ENCODE measurements at regions not wholly inside any gene's neighbourhood (a gene's known extent, or its start where the extent isn't known, plus 50 kb on each side); places are given as distances from the start of the nearest gene placed in this dataset.
"Not testable (repeated sequence)": the region's sequence is repeated elsewhere in the genome, so short reads cannot be mapped to it uniquely, and the experiment has no call there.

DNA sequence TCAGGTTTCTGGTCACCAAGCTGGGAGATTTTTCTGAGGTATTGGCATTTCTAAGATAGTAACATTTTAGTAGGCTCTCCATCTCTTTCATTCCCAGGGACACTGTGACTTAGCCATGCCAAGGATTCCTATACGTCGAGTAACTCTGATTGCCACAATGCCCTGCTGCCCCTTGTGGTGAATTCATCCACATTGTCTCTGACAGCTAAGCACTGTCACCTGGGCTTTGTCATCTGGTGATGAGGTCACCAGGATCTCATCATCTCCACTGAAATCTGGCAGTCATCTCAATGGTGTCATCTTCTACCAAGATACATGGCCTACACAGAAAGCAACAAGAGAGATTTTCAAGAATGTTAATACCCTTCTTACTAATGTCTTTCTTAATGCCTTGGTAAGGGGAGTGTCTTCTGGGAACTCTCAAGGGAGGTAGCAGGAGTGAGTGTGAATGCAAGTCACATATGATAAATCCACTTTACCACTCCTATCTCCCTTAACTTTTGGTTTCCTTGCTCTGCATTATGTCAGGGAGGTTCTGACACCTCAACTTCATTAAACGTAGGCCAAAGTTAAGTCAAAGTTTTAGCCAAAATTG, 246.7 kb downstream of the CD109 start:
- Histone ChIP-seq H3K4me3 (ENCODE audit: low read depth, low read length) (no peak overlapping the region), H3K27me3 (ENCODE audit: control insufficient read depth, insufficient read depth, low read length) (no peaks in the 10 kb centered on the region), H3K4me1 (ENCODE audit: control insufficient read depth, insufficient read depth, low read length) (no peaks in the 10 kb centered on the region), H3K36me3 (ENCODE audit: control insufficient read depth, insufficient read depth, low read length) (no peaks in the 10 kb centered on the region), H3K9me3 (ENCODE audit: control insufficient read depth, insufficient read depth, low read length) (no peaks in the 10 kb centered on the region), H3K27ac (ENCODE audit: low read depth, low read length) (no peak overlapping the region)
- 68% methylated on average over 2 of the region's 3 CpGs for WGBS (ENCODE audit: insufficient coverage)
- DNase-seq (ENCODE audit: low read depth in 4 of 6, low spot score in 6 of 6), result no peak

- DNase-seq (ENCODE audit: low read depth in 4 of 6, low spot score in 6 of 6), result no peak
Measured at GRCh38 chr6:73941892-73942291, 245.9 kb downstream of the CD109 start.

DNA sequence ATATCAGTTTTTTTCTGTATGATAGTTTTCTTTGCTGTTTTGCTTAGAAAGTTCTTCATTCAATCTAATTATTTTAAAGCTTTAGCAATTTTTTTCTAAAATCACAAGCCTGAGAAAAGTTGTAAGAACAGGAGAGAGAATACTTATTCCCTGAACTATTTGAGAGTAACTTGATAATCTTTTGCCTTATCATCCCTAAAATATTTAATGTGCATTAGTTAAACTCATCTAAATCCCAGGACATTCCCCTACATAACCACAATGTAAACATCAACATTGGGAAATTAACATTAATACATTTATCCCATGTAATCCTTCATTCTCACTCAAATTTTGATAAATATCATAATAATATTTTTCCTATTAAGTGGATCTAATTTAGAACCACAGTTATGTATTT, 241.8 kb downstream of the CD109 start:
- H3K27me3 ChIP-seq (ENCODE audit: control insufficient read depth, insufficient read depth, low read length), result no peaks in the 10 kb centered on the region
- no peak for DNase-seq (ENCODE audit: low read depth in 4 of 6, low spot score in 6 of 6)
- H3K4me3 ChIP-seq (ENCODE audit: low read depth, low read length), result no peak overlapping the region
- H3K9me3 ChIP-seq (ENCODE audit: control insufficient read depth, insufficient read depth, low read length), result no peaks in the 10 kb centered on the region
- no peak overlapping the region for H3K27ac ChIP-seq (ENCODE audit: low read depth, low read length)
- H3K4me1 ChIP-seq (ENCODE audit: control insufficient read depth, insufficient read depth, low read length), result no peaks in the 10 kb centered on the region
- no peaks in the 10 kb centered on the region for H3K36me3 ChIP-seq (ENCODE audit: control insufficient read depth, insufficient read depth, low read length)

More at GRCh38 chr6:73941892-73942291, 245.9 kb downstream of the CD109 start:
- no peaks in the 10 kb centered on the region for H3K4me1 ChIP-seq (ENCODE audit: control insufficient read depth, insufficient read depth, low read length)
- no peaks in the 10 kb centered on the region for H3K9me3 ChIP-seq (ENCODE audit: control insufficient read depth, insufficient read depth, low read length)
- H3K4me3 ChIP-seq (ENCODE audit: low read depth, low read length), result no peak overlapping the region
- H3K27me3 ChIP-seq (ENCODE audit: control insufficient read depth, insufficient read depth, low read length), result no peaks in the 10 kb centered on the region
- no peaks in the 10 kb centered on the region for H3K36me3 ChIP-seq (ENCODE audit: control insufficient read depth, insufficient read depth, low read length)
- no peak overlapping the region for H3K27ac ChIP-seq (ENCODE audit: low read depth, low read length)

GRCh38 chr6:73932866-73933265, 236.9 kb downstream of the CD109 start:
- DNase-seq (ENCODE audit: low read depth in 4 of 6, low spot score in 6 of 6), result peak in 3 of 6 donors; percentile 2 to 57 (median 40)
- no peak overlapping the region for H3K27ac ChIP-seq (ENCODE audit: low read depth, low read length)

DNA sequence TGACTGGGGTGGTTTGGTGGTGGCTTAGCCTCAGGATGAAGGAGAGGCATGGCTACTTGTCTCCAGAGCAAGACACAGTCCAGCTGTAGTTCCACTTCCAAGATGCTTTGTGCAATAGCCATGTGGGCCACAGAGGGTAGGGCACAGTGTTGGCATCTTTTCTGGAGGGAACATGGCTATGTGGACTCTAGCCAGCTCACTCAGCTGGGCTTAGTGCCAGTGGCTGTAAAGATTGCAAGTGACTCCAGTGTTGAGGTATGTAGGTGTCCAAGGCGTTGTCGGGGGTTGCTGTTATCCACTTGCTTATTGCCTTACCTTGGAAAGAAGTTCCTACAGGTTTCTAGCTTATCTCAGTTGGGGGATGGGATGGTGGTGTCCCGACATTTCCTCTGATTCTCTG, 233.4 kb downstream of the CD109 start:
- Histone ChIP-seq H3K4me1 (ENCODE audit: control insufficient read depth, insufficient read depth, low read length) (no peaks in the 10 kb centered on the region), H3K36me3 (ENCODE audit: control insufficient read depth, insufficient read depth, low read length) (no peaks in the 10 kb centered on the region), H3K9me3 (ENCODE audit: control insufficient read depth, insufficient read depth, low read length) (peaks cover 12% of the 10 kb centered on the region), H3K4me3 (ENCODE audit: low read depth, low read length) (no peak overlapping the region), H3K27ac (ENCODE audit: low read depth, low read length) (no peak overlapping the region), H3K27me3 (ENCODE audit: control insufficient read depth, insufficient read depth, low read length) (no peaks in the 10 kb centered on the region)
- 94% methylated on average over 3 of the region's 3 CpGs for WGBS (ENCODE audit: insufficient coverage)
- no peak for DNase-seq (ENCODE audit: low read depth in 4 of 6, low spot score in 6 of 6)

More at GRCh38 chr6:73932866-73933265, 236.9 kb downstream of the CD109 start:
- Histone ChIP-seq H3K4me3 (ENCODE audit: low read depth, low read length) (no peak overlapping the region), H3K4me1 (ENCODE audit: control insufficient read depth, insufficient read depth, low read length) (no peaks in the 10 kb centered on the region), H3K9me3 (ENCODE audit: control insufficient read depth, insufficient read depth, low read length) (peaks cover 2% of the 10 kb centered on the region), H3K27me3 (ENCODE audit: control insufficient read depth, insufficient read depth, low read length) (no peaks in the 10 kb centered on the region), H3K36me3 (ENCODE audit: control insufficient read depth, insufficient read depth, low read length) (no peaks in the 10 kb centered on the region)

DNA sequence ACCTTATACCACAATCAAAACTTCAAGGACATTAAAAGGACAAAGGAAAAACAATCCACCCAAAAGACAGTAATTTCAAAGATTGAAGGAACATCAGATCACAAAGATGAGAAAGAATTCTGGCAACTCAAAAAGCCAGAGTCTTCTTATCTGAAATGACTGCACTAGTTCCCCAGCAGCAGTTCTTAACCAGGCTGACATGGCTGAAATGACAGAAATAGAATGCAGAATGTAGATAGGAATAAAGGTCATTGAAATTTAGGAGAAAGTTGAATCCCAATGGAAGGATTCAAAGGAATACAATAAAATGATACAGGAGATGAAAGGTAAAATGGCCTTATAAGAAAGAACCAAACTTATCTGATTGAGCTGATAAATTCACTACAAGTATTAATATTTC, 231.4 kb downstream of the CD109 start:
- peaks cover 12% of the 10 kb centered on the region for H3K9me3 ChIP-seq (ENCODE audit: control insufficient read depth, insufficient read depth, low read length)
- no peaks in the 10 kb centered on the region for H3K36me3 ChIP-seq (ENCODE audit: control insufficient read depth, insufficient read depth, low read length)
- DNase-seq (ENCODE audit: low read depth in 4 of 6, low spot score in 6 of 6), result no peak
- H3K27me3 ChIP-seq (ENCODE audit: control insufficient read depth, insufficient read depth, low read length), result no peaks in the 10 kb centered on the region
- no peak overlapping the region for H3K4me3 ChIP-seq (ENCODE audit: low read depth, low read length)
- H3K4me1 ChIP-seq (ENCODE audit: control insufficient read depth, insufficient read depth, low read length), result no peaks in the 10 kb centered on the region
- no peak overlapping the region for H3K27ac ChIP-seq (ENCODE audit: low read depth, low read length)

DNA sequence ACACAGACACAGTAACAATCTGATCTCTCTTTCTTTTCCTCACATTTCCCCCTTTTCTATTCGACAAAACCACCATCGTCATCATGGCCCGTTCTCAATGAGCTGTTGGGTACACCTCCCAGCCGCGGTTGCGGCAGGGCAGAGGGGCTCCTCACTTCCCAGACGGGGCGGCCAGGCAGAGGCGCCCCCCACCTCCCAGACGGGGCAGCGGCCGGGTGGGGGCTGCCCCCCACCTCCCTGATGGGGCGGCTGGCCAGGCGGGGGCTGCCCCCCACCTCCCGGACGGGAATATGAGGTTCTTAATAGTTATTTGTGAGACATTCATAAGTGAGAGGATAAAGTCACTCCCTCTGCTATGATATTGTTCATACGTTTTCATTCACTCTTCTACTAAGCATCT, 229.7 kb downstream of the CD109 start:
- H3K4me3 ChIP-seq (ENCODE audit: low read depth, low read length); H3K27me3 ChIP-seq (ENCODE audit: control insufficient read depth, insufficient read depth, low read length); H3K4me1 ChIP-seq (ENCODE audit: control insufficient read depth, insufficient read depth, low read length); DNase-seq (ENCODE audit: low read depth in 4 of 6, low spot score in 6 of 6); H3K36me3 ChIP-seq (ENCODE audit: control insufficient read depth, insufficient read depth, low read length); H3K27ac ChIP-seq (ENCODE audit: low read depth, low read length): not testable (repeated sequence)
- WGBS (ENCODE audit: insufficient coverage), result 93% methylated on average over 10 of the region's 17 CpGs
- H3K9me3 ChIP-seq (ENCODE audit: control insufficient read depth, insufficient read depth, low read length), result peaks cover 12% of the 10 kb centered on the region

GRCh38 chr6:73923905-73924485, 228.0 kb downstream of the CD109 start:
- no peaks in the 10 kb centered on the region for H3K4me1 ChIP-seq (ENCODE audit: control insufficient read depth, insufficient read depth, low read length)
- peaks cover 12% of the 10 kb centered on the region for H3K9me3 ChIP-seq (ENCODE audit: control insufficient read depth, insufficient read depth, low read length)
- H3K27ac ChIP-seq (ENCODE audit: low read depth, low read length), result no peak overlapping the region
- H3K27me3 ChIP-seq (ENCODE audit: control insufficient read depth, insufficient read depth, low read length), result no peaks in the 10 kb centered on the region
- WGBS (ENCODE audit: insufficient coverage), result no CpG with 5 or more reads among the region's 1 CpG
- peak in 1 of 6 donors; percentile 10 for DNase-seq (ENCODE audit: low read depth in 4 of 6, low spot score in 6 of 6)
- no peaks in the 10 kb centered on the region for H3K36me3 ChIP-seq (ENCODE audit: control insufficient read depth, insufficient read depth, low read length)
- no peak overlapping the region for H3K4me3 ChIP-seq (ENCODE audit: low read depth, low read length)

GRCh38 chr6:73903155-73903554, 207.2 kb downstream of the CD109 start:
- H3K27ac ChIP-seq (ENCODE audit: low read depth, low read length), result no peak overlapping the region
- H3K27me3 ChIP-seq (ENCODE audit: control insufficient read depth, insufficient read depth, low read length), result no peaks in the 10 kb centered on the region
- H3K9me3 ChIP-seq (ENCODE audit: control insufficient read depth, insufficient read depth, low read length), result peaks cover 8% of the 10 kb centered on the region
- DNase-seq (ENCODE audit: low read depth in 4 of 6, low spot score in 6 of 6), result no peak
- WGBS (ENCODE audit: insufficient coverage), result 90% methylated on average over 14 of the region's 14 CpGs
- no peaks in the 10 kb centered on the region for H3K4me1 ChIP-seq (ENCODE audit: control insufficient read depth, insufficient read depth, low read length)
- H3K4me3 ChIP-seq (ENCODE audit: low read depth, low read length), result no peak overlapping the region
- no peaks in the 10 kb centered on the region for H3K36me3 ChIP-seq (ENCODE audit: control insufficient read depth, insufficient read depth, low read length)

DNA sequence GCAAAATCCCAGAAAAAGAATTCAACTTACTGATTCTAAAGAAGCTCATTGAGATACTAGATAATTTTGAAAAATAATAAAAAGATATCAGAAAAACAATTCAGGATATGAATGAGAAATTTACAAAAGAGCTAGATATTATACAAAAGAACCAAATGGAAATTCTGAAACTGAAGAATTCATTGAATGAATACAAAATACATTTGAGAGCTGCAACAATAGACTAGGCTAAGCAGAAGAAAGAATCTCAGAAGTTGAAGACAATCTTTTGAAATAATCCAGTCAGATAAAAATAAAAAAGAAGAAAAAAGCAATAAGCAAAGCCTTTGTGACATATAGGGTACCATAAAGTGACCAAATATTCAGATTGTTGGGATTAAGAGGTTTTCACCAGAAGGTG, 206.0 kb downstream of the CD109 start:
- Histone ChIP-seq H3K27ac (ENCODE audit: low read depth, low read length) (no peak overlapping the region), H3K4me1 (ENCODE audit: control insufficient read depth, insufficient read depth, low read length) (no peaks in the 10 kb centered on the region), H3K36me3 (ENCODE audit: control insufficient read depth, insufficient read depth, low read length) (no peaks in the 10 kb centered on the region), H3K27me3 (ENCODE audit: control insufficient read depth, insufficient read depth, low read length) (no peaks in the 10 kb centered on the region), H3K9me3 (ENCODE audit: control insufficient read depth, insufficient read depth, low read length) (peaks cover 8% of the 10 kb centered on the region), H3K4me3 (ENCODE audit: low read depth, low read length) (no peak overlapping the region)
- no peak for DNase-seq (ENCODE audit: low read depth in 4 of 6, low spot score in 6 of 6)
